Activated T-cell treated with anti-CD3 and anti-CD28 coated beads, Interleukin-2, amount 50 U/mL, for 72 hours (primary cell): ENCODE measurements at regions not wholly inside any gene's neighbourhood (a gene's known extent, or its start where the extent isn't known, plus 50 kb on each side); places are given as distances from the start of the nearest gene placed in this dataset.
"Not testable (repeated sequence)": the region's sequence is repeated elsewhere in the genome, so short reads cannot be mapped to it uniquely, and the experiment has no call there.

Source experiments
- ATAC-seq, 2 donors: fragments of 150-1000 bp; cut with Tn5 transposase; replicated peaks in 1 of 2; 2 replicates each; pipeline ENCODE4 v1.10.0; 2021; ENCODE audit warnings: moderate library complexity in 2 of 2, mild to moderate bottlenecking in 1 of 2
- DNase-seq, 2 donors: peaks; one replicate each; pipeline ENCODE4 v3.0.0; 2021 to 2022; ENCODE audit warnings: mixed read lengths in 1 of 2
- H3K27ac Mint-ChIP-seq: one replicate; pipeline ENCODE4 v1.8.0; 2022; ENCODE audit warnings: mild to moderate bottlenecking, moderate library complexity, mixed read lengths
- H3K27me3 Mint-ChIP-seq: one replicate; pipeline ENCODE4 v1.8.0; 2022; ENCODE audit warnings: low read depth, mixed read lengths
- H3K36me3 Mint-ChIP-seq, 2 donors: one replicate each; pipeline ENCODE4 v1.8.0; 2022; ENCODE audit warnings: mixed read lengths in 2 of 2, mild to moderate bottlenecking in 1 of 2; ENCODE audit not compliant: insufficient read depth in 2 of 2
- H3K4me1 Mint-ChIP-seq: one replicate; pipeline ENCODE4 v1.8.0; 2022; ENCODE audit warnings: low read depth, mixed read lengths
- H3K4me3 Mint-ChIP-seq, 2 donors: one replicate each; pipeline ENCODE4 v1.8.0; 2022; ENCODE audit warnings: mild to moderate bottlenecking in 2 of 2, mixed read lengths in 2 of 2, moderate library complexity in 2 of 2
- H3K9me3 Mint-ChIP-seq, 2 donors: one replicate each; pipeline ENCODE4 v1.8.0; 2022; ENCODE audit warnings: mixed read lengths in 2 of 2

DNA sequence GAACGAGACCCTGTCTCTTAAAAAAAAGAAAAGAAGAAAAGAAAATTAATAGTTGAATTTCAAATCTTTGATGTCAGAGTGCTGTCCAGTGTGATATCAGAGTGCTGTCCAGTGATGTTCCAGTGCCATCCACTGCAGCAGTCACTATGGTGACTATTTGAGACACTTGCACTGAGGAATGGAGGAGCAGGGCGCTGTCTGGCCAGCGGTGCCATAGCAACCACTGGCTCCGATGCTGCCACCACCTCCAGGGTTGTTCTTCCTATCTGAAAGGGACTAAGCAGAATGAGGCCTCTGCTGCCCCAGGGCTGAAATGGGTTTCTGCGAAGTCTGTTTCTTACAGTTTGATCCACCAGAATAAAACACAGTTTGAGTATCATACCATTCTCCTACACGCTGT lies 272.9 kb downstream of the NUAK1 start:
- Mint-ChIP-seq H3K4me3 (no peak overlapping the region), H3K9me3 (peaks cover 2% of the 10 kb centered on the region in 2 donors), H3K27ac (no peak overlapping the region), H3K27me3 (no peaks in the 10 kb centered on the region), H3K4me1 (no peaks in the 10 kb centered on the region), H3K36me3 (no peaks in the 10 kb centered on the region)
- no peak for DNase-seq
- no peak for ATAC-seq

DNA sequence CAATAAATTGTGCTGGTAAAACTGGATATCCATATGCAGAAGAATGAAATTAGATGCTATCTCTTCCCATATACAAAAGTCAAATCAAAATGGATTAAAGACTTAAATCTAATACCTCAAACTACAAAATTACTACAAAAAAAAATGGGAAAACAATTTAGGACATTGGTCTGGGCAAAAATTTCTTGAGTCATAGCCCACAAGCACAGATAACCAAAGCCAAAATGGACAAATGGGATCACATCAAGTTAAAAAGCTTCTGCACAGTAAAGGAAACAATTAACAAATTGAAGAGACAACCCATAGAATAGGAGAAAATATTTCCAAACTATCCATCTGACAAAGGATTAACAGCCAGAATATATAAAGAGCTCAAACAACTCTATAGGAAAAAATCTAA lies 264.6 kb downstream of the NUAK1 start:
- DNase-seq (no peak), ATAC-seq (no peak)
- Mint-ChIP-seq H3K4me3 (no peak overlapping the region), H3K9me3 (peaks cover 4% of the 10 kb centered on the region in 2 donors), H3K27ac (no peak overlapping the region), H3K27me3 (no peaks in the 10 kb centered on the region), H3K4me1 (no peaks in the 10 kb centered on the region), H3K36me3 (no peaks in the 10 kb centered on the region)

DNA sequence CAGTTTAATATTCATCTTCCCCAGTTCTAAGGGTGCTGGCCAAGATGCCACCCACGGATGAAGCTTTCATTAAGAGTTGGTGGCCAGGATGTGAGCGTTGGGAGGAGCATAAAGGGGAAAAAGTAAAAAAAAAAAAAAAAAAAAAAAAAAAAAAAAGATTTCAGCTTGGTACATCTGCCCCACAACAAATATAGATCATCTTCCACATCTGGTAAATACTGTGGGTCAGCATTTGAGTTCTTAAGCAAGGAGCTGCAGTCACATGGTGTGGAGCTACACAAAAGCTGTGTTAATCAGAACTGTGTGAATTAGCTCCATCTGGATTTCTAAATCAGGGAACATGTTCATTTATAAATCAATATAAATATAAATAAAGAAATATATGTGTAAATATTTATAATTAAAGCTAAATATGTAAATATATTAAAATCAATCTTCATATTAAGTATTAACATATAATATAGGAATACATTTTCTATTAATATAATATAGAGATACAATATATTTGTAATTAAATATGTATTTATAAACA lies 262.3 kb downstream of the NUAK1 start:
- Mint-ChIP-seq H3K4me3 (no peak overlapping the region), H3K27me3 (no peaks in the 10 kb centered on the region), H3K4me1 (no peaks in the 10 kb centered on the region), H3K27ac (no peak overlapping the region), H3K9me3 (peaks cover 0 to 3% of the 10 kb centered on the region in 2 donors), H3K36me3 (no peaks in the 10 kb centered on the region)
- DNase-seq: no peak
- no peak for ATAC-seq

DNA sequence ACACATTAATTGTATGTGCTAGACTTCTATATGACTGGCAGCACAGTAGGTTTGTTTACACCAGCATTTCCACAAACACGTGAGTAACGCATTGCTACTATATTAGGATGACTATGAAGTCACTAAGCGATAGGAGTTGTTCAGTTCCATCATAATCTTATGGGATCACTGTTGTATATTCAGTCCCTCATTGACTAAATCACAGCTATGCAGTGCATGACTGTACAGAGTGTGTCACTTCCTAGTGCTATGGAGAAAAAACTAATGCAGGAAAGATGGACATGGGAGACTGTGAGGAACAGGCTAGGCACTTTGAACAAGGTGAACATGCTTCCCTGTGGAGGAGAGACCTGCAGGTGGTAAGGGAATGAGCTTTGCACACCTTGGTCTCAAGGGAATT lies 259.8 kb downstream of the NUAK1 start:
- Mint-ChIP-seq H3K4me1 (no peaks in the 10 kb centered on the region), H3K27me3 (no peaks in the 10 kb centered on the region), H3K36me3 (no peaks in the 10 kb centered on the region), H3K9me3 (no peaks in the 10 kb centered on the region), H3K27ac (no peak overlapping the region), H3K4me3 (no peak overlapping the region)
- no peak for ATAC-seq
- no peak for DNase-seq

DNA sequence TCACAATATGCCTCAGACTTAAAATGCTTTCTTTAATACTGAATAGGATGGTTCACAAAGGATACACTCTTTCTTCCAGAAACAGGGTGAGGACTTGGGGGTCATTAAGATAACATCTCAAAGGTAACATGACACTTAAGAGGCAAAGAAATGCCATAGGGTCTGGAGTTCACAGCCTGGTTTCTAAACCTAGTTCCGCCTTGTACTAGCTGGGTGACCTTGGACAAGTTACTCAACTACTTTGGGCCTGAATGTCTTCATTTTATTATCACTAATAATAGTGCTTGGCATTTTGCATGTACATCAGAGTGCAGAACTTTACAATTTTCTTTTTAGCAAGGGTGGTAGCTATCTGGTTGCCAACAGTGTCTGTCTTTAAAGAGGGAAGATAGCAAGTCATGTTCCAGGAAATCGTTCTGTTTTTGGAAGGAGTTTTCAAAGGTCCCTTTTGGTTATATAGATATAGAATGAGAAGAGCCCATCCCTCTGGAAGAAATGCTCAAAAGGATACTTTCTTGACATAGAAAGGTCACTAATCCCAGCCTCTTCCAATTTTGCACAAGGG lies 257.8 kb downstream of the NUAK1 start:
- ATAC-seq: no peak
- Mint-ChIP-seq H3K9me3 (no peaks in the 10 kb centered on the region), H3K4me3 (no peak overlapping the region), H3K36me3 (no peaks in the 10 kb centered on the region), H3K27ac (no peak overlapping the region), H3K4me1 (no peaks in the 10 kb centered on the region), H3K27me3 (no peaks in the 10 kb centered on the region)
- no peak for DNase-seq

DNA sequence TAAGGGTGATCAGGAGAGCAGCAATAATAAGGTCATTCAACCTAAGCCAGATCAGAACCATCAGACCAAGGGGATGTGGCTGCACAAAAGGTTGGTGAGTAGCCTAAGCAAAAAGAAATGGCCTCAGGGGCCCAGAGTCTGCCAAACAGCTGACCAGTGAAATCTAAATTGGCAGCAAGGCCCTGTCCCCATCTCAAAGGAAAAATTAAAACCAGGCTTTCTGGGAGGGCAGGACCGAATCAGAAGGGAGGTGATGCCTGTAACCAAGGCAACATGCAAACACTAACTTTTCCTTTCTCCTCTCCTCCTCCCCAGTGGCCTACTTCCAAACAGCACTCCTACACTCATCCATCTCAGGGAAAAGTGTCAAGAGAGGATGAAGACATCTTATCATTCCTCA lies 256.4 kb downstream of the NUAK1 start:
- ATAC-seq (no peak), DNase-seq (no peak)
- no peak overlapping the region for H3K27ac Mint-ChIP-seq
- H3K27me3 Mint-ChIP-seq: no peaks in the 10 kb centered on the region
- H3K4me1 Mint-ChIP-seq: no peaks in the 10 kb centered on the region
- no peak overlapping the region for H3K4me3 Mint-ChIP-seq
- H3K36me3 Mint-ChIP-seq: no peaks in the 10 kb centered on the region
- H3K9me3 Mint-ChIP-seq: peaks cover 0 to 2% of the 10 kb centered on the region in 2 donors

DNA sequence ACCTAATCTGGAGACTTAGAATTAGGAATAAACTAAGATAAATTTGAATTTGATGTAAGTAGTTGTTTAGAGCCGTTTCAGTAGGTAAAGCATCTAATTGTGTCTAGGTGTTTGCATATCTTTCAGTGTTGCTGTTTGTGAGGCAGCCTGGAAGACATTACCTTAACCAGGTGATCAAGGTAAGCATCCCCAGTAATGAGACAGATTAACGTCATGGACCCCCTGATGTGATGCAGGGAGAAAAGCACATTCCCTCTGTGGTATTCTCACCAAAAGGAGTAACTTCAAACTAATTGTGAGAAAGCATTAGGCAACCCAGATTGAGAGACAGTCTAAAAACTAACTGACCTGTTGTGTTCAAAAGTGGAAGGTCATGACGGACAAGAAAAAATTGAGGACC lies 251.6 kb downstream of the NUAK1 start:
- no peak for ATAC-seq
- Mint-ChIP-seq H3K36me3 (no peaks in the 10 kb centered on the region), H3K27ac (no peak overlapping the region), H3K4me3 (no peak overlapping the region), H3K9me3 (peaks cover 1 to 2% of the 10 kb centered on the region in 2 donors), H3K27me3 (no peaks in the 10 kb centered on the region), H3K4me1 (no peaks in the 10 kb centered on the region)
- DNase-seq: no peak

DNA sequence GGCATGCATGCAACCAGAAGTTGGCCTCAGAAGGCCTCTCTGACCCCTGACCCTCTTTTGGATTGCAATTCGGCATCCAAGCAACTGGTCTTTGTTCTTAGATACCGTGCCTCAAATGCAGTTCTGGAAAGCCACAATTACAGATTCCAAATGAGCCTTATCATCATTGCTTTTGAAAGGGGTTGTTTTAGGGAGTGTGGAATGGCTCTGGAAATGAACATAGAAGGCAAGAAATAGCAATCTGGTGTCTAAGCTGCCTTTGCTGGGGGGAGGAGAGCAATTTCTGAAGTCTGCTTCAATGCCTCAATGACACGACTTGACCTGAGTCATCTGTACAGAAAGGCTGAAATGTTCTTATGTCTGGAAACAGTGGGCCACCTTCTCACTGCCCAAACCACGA lies 250.1 kb downstream of the NUAK1 start:
- peaks cover 1 to 2% of the 10 kb centered on the region in 2 donors for H3K9me3 Mint-ChIP-seq
- ATAC-seq (no peak), DNase-seq (no peak)
- H3K4me1 Mint-ChIP-seq: no peaks in the 10 kb centered on the region
- no peaks in the 10 kb centered on the region for H3K36me3 Mint-ChIP-seq
- H3K4me3 Mint-ChIP-seq: no peak overlapping the region
- H3K27me3 Mint-ChIP-seq: no peaks in the 10 kb centered on the region
- no peak overlapping the region for H3K27ac Mint-ChIP-seq

DNA sequence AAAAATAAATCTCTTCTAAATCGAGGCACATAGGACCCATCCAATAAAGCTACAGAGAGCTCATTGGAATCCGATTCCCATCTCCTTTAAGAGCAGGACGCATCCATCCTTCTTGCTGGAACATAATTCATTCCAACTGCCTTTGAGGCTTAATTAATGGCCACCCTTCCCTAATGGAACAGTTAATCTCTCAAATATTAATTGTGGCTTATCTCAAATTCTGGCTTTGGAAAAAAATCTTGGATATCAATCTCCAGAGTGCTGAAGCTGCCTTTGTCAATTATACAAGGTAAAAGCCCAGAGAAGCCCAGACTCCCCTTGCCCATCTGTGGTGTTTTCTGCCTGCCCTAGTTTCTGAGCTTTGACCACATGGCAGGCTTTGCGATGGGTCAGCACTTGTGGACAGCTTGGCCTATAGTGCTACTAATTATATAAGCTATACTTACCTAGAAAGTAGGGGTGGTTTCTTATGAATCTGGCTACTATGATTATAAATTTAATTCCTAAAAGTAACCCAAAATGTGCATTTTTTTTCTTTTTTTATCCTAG lies 246.3 kb downstream of the NUAK1 start:
- H3K4me3 Mint-ChIP-seq: no peak overlapping the region
- no peak overlapping the region for H3K27ac Mint-ChIP-seq
- no peaks in the 10 kb centered on the region for H3K27me3 Mint-ChIP-seq
- peaks cover 0 to 2% of the 10 kb centered on the region in 2 donors for H3K9me3 Mint-ChIP-seq
- ATAC-seq (no peak), DNase-seq (no peak)
- no peaks in the 10 kb centered on the region for H3K36me3 Mint-ChIP-seq
- no peaks in the 10 kb centered on the region for H3K4me1 Mint-ChIP-seq

DNA sequence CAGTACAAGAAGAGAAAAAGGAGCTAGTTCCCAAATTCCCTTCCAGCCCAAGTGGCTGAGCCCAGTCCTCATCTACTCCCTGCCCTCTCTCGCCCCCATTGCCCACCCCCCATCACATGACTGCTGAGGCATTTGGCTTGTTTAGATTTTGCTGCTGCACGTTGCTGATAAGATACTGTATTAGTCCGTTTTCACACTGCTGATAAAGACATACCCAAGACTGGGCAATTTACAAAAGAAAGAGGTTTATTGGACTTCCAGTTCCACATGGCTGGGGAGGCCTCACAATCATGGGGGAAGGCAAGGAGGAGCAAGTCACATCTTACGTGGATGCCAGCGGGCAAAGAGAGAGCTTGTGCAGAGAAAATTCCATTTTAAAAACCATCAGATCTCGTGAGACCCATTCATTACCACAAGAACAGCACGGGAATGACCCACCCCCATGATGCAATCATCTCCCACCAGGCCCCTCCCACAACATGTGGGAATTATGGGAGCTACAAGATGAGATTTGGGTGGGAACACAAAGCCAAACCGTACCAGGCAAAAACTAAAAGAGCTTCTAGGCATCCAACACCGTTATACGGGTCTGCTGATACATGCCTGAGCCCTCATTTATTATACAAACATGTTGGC lies 243.4 kb downstream of the NUAK1 start:
- not testable (repeated sequence) for H3K4me1 Mint-ChIP-seq, H3K9me3 Mint-ChIP-seq, H3K36me3 Mint-ChIP-seq, DNase-seq, H3K27me3 Mint-ChIP-seq, ATAC-seq, H3K27ac Mint-ChIP-seq, H3K4me3 Mint-ChIP-seq

DNA sequence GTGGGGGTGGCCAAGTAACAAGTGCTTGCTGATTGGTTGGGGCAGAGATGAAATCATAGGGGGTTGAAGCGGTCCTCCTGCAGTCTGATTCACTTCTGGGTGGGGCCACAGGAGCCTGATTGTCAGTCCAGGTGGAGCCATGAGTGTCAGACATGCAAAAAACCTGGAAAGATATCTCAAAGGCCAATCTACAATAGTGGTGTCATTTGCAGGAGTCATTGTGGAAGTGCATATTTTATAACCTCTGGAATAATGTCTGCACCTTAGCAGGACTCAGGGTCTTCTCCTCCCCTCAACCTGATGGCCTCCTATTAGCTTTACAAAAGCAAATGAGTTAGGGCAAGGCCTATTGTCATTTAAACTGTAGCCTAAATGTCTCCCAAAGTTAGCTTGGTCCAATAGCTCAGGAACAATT lies 241.4 kb downstream of the NUAK1 start:
- H3K27me3 Mint-ChIP-seq: no peaks in the 10 kb centered on the region

DNA sequence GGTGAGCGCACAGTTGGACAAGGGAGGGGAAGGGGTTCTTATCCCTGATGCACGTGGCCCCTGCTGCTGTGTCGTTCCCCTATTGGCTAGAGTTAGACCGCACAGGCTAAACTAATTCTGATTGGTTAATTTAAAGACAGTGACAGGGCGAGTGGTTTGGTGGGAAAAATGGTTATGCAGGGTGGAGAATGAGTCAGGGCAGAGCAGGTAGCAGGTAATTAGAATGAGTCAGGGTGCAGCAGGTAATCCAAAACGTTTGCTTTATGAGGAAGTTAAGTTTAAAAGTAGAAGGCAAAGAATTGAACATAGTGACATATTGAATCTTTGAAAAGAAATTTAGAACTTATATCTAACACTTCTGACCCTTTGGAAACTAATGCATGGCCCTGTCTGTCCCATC lies 240.5 kb downstream of the NUAK1 start:
- not testable (repeated sequence) for H3K4me3 Mint-ChIP-seq, H3K4me1 Mint-ChIP-seq, H3K27me3 Mint-ChIP-seq, H3K36me3 Mint-ChIP-seq, ATAC-seq, H3K9me3 Mint-ChIP-seq, H3K27ac Mint-ChIP-seq, DNase-seq

More for the DNA sequence above, 241.4 kb downstream of the NUAK1 start:
- peaks cover 0 to 1% of the 10 kb centered on the region in 2 donors for H3K9me3 Mint-ChIP-seq
- no peak for ATAC-seq
- DNase-seq: no peak
- H3K4me1 Mint-ChIP-seq: no peaks in the 10 kb centered on the region
- H3K36me3 Mint-ChIP-seq: no peaks in the 10 kb centered on the region
- no peak overlapping the region for H3K27ac Mint-ChIP-seq
- H3K4me3 Mint-ChIP-seq: no peak overlapping the region

DNA sequence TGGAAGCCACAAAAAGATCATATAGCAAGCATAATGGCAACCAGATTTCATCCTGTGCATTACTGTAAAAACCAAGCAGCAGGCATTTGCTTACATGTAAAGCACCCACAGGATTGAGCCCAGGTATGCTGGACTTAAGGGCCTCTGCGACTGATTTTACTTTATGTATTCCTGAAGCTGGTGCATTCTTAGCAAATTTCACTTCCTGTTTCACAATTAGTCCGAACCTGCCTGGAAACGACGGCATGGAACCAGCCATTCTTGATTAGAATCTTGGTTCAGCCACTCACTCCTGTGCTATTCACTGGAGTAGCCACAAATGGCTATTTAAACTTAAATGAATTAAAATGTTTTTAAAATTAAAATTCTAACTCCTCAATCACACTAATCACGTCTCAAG lies 239.2 kb downstream of the NUAK1 start:
- H3K9me3 Mint-ChIP-seq: peaks cover 0 to 1% of the 10 kb centered on the region in 2 donors
- H3K27ac Mint-ChIP-seq: no peak overlapping the region
- no peaks in the 10 kb centered on the region for H3K36me3 Mint-ChIP-seq
- no peak overlapping the region for H3K4me3 Mint-ChIP-seq
- H3K27me3 Mint-ChIP-seq: no peaks in the 10 kb centered on the region
- DNase-seq: no peak
- no peaks in the 10 kb centered on the region for H3K4me1 Mint-ChIP-seq
- ATAC-seq: no peak

DNA sequence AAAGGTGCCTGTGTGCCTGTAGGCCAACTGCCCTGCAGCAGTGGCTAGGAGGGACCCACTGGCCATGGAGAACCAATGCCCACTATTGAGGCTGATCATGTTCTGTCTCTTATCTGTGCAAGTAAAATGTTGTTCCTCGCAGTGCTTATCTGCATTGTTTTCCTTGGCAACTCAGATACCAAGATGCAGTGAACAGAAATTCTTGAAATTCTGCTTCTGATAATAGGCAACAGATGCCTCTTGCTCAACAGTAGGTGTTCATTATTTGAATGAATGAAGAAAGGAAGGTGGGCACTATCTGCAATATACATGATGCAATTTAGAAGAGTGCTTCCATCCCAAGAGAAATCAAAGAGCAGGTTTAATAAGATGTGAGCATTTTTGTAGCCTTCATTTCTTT lies 232.2 kb downstream of the NUAK1 start:
- DNase-seq (no peak), ATAC-seq (no peak)
- Mint-ChIP-seq H3K27me3 (no peaks in the 10 kb centered on the region), H3K4me3 (no peak overlapping the region), H3K27ac (no peak overlapping the region), H3K4me1 (no peaks in the 10 kb centered on the region), H3K36me3 (no peaks in the 10 kb centered on the region), H3K9me3 (no peaks in the 10 kb centered on the region)
